HepG2 (cell line): ENCODE measurements at regions not wholly inside any gene's neighbourhood (a gene's known extent, or its start where the extent isn't known, plus 50 kb on each side); places are given as distances from the start of the nearest gene placed in this dataset.

Experiments used
- POLR2A ChIP-seq, 2 experiments: IDR thresholded peaks; 2 replicates each; pipeline ENCODE4 v1.6.1; 2011; ENCODE audit warnings: low read depth in 2 of 2, low read length in 2 of 2, mild to moderate bottlenecking in 1 of 2, moderate library complexity in 1 of 2; ENCODE audit not compliant: insufficient read depth in 1 of 2
- POLR2AphosphoS5 ChIP-seq: IDR thresholded peaks from 2 replicates; pipeline ENCODE4 v1.6.1; 2012; ENCODE audit warnings: low read depth, low read length
- ZNF121 ChIP-seq: sonication (generic); formaldehyde crosslinking; IDR thresholded peaks from 2 replicates; pipeline ENCODE4 v1.5.0; 2020; ENCODE audit warnings: mild to moderate bottlenecking, missing genetic modification reagents
- ZNF350 ChIP-seq: sonication (generic); formaldehyde crosslinking; IDR thresholded peaks from 2 replicates; pipeline ENCODE4 v1.4.0; 2020; ENCODE audit warnings: mild to moderate bottlenecking, low read depth, missing genetic modification reagents, borderline replicate concordance
- TF ChIP-seq, protein P1 (sequence below), 2 experiments: IDR thresholded peaks; 2 replicates each; pipeline ENCODE4 v1.6.1; 2011 to 2012; ENCODE audit warnings: low read length in 2 of 2, borderline replicate concordance in 1 of 2, low read depth in 1 of 2, mild to moderate bottlenecking in 1 of 2, moderate library complexity in 1 of 2
- TF ChIP-seq, protein P2 (sequence below): sonication (generic); formaldehyde crosslinking; IDR thresholded peaks from 2 replicates; pipeline ENCODE4 v1.5.0; 2020; ENCODE audit warnings: mild to moderate bottlenecking, missing genetic modification reagents, moderate library complexity
- TF ChIP-seq, protein P3 (sequence below): sonication (generic); formaldehyde crosslinking; IDR thresholded peaks from 2 replicates; pipeline ENCODE4 v1.4.0; 2020; ENCODE audit warnings: missing genetic modification reagents

DNA sequence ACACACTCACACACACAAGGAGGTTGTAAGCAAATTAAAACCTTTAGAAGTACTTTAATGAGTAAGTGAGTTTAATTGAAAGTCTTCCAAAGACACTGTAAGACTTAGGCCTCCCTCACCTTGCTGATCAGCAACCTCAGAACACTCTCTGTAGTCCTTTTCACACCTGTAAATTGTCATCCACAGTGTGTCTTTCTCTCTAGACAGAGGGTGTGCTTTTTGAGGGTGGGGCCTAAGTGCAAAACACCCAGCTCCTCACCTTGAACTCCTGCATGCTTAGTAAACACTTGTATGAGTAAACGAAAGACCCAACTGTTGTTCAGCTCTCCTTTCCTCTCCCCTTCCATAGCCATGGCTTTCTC, 183.2 kb upstream of the IL12A start:
- no peak for TF ChIP-seq POLR2A (IDR thresholded peaks at IDR 0.05; ENCODE audit: insufficient read depth in 1 of 2, low read depth in 2 of 2, low read length in 2 of 2)
- TF ChIP-seq, protein P1, sequence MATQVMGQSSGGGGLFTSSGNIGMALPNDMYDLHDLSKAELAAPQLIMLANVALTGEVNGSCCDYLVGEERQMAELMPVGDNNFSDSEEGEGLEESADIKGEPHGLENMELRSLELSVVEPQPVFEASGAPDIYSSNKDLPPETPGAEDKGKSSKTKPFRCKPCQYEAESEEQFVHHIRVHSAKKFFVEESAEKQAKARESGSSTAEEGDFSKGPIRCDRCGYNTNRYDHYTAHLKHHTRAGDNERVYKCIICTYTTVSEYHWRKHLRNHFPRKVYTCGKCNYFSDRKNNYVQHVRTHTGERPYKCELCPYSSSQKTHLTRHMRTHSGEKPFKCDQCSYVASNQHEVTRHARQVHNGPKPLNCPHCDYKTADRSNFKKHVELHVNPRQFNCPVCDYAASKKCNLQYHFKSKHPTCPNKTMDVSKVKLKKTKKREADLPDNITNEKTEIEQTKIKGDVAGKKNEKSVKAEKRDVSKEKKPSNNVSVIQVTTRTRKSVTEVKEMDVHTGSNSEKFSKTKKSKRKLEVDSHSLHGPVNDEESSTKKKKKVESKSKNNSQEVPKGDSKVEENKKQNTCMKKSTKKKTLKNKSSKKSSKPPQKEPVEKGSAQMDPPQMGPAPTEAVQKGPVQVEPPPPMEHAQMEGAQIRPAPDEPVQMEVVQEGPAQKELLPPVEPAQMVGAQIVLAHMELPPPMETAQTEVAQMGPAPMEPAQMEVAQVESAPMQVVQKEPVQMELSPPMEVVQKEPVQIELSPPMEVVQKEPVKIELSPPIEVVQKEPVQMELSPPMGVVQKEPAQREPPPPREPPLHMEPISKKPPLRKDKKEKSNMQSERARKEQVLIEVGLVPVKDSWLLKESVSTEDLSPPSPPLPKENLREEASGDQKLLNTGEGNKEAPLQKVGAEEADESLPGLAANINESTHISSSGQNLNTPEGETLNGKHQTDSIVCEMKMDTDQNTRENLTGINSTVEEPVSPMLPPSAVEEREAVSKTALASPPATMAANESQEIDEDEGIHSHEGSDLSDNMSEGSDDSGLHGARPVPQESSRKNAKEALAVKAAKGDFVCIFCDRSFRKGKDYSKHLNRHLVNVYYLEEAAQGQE (IDR thresholded peaks at IDR 0.05; ENCODE audit: borderline replicate concordance in 1 of 2, low read depth in 1 of 2, low read length in 2 of 2), result no peak
- TF ChIP-seq POLR2AphosphoS5, result no peak
- TF ChIP-seq, protein P2, sequence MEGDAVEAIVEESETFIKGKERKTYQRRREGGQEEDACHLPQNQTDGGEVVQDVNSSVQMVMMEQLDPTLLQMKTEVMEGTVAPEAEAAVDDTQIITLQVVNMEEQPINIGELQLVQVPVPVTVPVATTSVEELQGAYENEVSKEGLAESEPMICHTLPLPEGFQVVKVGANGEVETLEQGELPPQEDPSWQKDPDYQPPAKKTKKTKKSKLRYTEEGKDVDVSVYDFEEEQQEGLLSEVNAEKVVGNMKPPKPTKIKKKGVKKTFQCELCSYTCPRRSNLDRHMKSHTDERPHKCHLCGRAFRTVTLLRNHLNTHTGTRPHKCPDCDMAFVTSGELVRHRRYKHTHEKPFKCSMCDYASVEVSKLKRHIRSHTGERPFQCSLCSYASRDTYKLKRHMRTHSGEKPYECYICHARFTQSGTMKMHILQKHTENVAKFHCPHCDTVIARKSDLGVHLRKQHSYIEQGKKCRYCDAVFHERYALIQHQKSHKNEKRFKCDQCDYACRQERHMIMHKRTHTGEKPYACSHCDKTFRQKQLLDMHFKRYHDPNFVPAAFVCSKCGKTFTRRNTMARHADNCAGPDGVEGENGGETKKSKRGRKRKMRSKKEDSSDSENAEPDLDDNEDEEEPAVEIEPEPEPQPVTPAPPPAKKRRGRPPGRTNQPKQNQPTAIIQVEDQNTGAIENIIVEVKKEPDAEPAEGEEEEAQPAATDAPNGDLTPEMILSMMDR, result no peak
- no peak for TF ChIP-seq ZNF121
- no peak for TF ChIP-seq ZNF350 (CRISPR knock-in tag)
- TF ChIP-seq, protein P3, sequence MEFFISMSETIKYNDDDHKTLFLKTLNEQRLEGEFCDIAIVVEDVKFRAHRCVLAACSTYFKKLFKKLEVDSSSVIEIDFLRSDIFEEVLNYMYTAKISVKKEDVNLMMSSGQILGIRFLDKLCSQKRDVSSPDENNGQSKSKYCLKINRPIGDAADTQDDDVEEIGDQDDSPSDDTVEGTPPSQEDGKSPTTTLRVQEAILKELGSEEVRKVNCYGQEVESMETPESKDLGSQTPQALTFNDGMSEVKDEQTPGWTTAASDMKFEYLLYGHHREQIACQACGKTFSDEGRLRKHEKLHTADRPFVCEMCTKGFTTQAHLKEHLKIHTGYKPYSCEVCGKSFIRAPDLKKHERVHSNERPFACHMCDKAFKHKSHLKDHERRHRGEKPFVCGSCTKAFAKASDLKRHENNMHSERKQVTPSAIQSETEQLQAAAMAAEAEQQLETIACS (CRISPR knock-in tag), result no peak
